ENCODE measurements at regions not wholly inside any gene's neighbourhood (a gene's known extent, or its start where the extent isn't known, plus 50 kb on each side); places are given as distances from the start of the nearest gene placed in this dataset.

DNA sequence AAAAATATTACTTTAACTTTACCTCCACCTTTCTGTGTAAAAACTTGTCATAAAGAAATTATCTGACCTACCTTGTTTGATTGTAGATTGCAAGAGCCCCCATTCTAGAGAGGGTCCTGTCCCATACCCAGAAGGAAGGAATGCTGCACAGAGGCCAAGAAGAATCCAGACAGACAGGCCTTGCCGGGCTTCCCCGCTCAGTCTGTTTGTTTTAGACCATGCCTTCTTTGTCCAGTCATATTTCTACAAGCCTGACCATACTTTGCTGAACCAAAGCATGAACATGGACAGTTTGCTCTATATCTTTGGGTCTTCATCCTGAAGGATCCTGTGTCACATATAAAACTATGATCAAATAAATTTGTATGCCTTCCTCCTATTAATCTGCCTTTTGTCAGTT lies 95.8 kb upstream of the MYCBP2 start:
- DNase-seq, result no peak

DNA sequence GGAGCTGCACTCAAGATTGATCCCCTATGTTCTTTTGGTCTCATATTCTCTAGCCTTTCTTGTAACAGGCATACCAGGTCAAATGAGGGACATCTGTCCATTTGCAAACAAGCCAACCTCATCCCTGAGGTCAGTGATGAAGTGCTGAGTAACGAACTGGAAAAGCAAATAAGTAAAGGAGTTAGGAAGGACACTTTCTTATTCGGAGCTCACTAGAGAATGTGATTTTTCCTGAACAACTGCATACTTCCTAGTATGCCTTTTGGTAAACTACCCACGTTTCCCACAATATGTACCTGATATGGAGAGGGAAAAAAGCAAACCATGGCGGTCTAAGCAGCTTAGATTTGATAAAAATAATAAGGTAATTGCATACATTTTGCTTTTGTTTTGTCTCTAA lies 91.0 kb upstream of the MYCBP2 start:
- no peak for DNase-seq

DNA sequence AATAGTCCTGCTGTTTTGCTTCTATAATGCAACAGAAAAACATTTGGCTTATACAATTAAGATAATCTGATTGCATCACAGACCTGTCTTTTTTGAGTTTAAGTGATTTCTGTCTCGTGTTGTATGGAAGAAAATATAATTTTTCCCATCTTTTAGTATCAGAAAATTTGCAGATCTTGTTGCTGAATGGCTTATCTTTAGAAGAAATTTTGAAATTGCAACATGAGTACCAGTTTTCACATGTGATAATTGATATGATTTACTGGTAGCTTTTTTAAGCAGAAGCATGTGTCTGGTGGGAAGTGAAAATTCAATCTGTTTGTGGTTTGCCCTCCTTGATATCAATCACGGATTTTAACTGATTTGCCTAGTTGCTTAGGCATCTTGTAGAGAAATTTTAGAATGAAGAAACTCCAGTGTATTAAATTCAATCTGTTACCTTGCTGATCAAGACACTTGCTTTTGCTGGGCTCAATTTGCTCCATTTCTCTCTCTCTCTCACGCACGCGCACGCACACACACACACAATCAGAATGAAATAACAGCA lies 89.8 kb upstream of the MYCBP2 start:
- no peak for DNase-seq

DNA sequence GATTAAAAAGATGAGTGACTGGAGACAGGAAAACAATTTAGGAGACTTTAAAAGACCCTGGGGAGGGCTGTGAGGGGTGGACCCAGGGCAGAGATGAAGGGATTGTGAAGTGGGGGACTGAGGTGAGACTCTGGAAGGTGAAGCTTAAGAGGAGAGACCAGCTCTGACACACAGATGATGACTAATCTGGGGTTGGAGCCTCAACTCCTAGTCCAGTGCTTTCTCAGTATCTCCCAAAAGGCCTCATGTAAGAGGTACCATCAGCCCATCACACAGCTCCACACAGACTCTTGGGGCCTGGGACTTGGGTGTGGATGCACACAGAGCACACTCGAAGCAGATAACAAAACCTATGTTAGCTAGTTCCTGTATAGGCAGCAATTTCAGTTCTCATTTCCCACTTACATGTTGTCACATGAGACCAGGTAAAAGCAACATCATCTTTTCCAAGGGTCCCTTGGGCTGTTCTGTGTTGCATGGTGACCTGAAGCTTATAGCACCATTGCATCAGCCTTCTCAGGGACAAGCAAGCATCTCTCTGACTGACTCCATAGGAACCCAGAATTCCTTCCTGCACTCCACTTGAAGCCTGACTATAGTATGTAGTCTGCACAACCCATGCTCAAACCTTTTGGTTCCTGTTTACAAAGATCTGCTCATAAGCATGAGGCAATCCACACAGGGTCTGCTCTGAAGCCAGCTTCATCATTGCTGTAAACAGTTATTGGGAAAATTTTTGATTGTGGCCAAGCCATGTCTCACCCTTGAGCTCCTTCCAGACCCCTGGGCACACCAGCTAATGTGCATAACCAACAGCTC lies 88.6 kb upstream of the MYCBP2 start:
- DNase-seq, result no peak

- DNase-seq, result no peak
These were observed 86.0 kb upstream of the MYCBP2 start for GRCh38 chr13:77412860-77413259.

- DNase-seq, result no peak
These were observed 85.3 kb upstream of the MYCBP2 start for GRCh38 chr13:77412116-77412635.

GRCh38 chr13:77409412-77409811 lies 82.5 kb upstream of the MYCBP2 start:
- no peak for DNase-seq

DNA sequence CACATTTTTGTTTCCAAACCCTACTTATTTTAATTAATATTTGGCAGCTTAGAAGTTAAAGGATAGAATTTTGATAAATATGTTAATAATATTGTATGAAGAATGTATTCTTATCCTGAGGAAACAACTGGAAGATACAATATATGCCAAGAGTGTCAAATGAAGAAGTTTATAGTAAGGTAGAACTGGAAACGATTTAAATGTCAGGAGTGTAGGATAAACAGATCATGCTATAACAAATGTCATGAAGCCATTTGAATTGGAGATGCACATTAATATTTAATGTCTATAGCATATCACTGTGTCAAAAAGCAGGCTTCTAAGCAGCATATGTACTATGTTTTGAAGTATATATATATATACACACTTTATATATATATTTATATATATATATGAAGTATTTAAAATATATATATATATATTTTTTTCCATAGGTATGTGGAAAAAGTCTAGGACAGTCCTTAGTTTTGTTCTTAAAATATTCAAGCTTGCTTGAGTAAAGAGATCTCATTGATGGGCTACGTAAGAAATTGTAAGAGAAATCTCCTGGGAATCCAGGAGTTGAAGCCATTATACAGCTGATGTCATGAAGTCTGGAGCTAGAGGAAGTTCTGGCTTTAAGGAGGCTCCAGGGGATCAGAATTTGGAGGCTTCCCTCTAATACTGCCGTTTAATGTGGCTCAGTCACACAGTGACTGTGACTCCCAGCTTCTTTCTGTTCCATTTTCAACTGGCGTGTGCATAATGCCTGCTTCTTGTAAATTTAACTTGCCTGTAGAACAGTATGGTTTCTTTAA lies 79.9 kb upstream of the MYCBP2 start:
- no peak for DNase-seq

- no peak for DNase-seq
These were observed 72.1 kb upstream of the MYCBP2 start for GRCh38 chr13:77398825-77399620.

DNA sequence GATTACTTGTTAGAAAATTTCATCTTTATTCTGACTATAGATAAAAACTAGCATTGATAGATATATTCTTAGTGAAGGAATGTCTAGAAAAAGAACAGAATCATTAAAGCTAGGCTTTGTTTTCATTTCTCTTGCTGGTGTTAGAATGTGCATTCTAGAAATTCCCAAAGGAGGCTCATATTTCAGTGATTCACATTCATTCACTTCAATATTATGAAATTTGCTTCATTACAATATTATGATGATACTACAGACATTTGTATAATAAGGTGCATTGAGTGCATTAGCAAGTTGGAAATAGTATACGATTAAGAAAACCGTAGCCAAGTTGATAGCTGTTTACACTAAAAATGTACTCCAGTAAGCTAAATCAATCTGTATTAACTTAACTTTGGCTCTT lies 70.7 kb upstream of the MYCBP2 start:
- DNase-seq, result no peak

DNA sequence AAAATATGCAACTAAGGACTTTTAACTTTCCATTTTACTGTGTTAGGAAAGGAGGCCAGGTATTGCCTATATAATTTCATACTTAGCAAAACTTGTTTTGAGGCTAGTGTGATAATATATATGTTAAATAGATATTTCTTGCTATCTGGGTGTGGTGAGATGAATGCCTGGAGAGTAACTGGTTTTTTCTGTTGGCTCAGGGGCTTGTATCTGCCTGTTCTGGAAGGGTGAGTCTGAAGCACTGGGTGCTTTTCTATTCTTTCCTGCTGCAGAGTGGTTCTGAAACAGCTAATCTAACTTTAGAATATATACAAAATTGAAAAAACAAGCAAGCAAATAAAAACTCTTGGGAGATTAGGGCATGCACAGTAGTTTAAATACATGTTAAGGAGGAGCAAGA lies 64.6 kb upstream of the MYCBP2 start:
- DNase-seq, result no peak

GRCh38 chr13:77390391-77390790 lies 63.5 kb upstream of the MYCBP2 start:
- DNase-seq, result no peak

DNA sequence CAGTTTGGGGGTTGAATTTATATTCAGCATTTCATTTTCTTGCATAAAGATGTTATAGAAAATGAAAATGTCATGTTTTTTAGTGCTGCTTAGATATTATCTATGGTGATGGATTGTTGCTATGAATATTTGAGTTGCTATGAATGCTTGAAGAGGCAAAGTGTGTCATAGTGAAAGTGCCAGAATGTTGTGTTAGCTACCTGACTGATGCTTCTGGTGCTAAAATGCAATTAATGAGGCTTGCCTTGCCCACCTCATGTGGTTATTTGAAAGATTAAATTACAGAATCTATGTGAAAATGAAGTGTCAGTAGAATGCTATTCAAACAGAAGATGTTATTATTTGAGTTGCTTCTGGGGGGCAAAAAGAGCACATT lies 62.7 kb upstream of the MYCBP2 start:
- DNase-seq, result no peak

DNA sequence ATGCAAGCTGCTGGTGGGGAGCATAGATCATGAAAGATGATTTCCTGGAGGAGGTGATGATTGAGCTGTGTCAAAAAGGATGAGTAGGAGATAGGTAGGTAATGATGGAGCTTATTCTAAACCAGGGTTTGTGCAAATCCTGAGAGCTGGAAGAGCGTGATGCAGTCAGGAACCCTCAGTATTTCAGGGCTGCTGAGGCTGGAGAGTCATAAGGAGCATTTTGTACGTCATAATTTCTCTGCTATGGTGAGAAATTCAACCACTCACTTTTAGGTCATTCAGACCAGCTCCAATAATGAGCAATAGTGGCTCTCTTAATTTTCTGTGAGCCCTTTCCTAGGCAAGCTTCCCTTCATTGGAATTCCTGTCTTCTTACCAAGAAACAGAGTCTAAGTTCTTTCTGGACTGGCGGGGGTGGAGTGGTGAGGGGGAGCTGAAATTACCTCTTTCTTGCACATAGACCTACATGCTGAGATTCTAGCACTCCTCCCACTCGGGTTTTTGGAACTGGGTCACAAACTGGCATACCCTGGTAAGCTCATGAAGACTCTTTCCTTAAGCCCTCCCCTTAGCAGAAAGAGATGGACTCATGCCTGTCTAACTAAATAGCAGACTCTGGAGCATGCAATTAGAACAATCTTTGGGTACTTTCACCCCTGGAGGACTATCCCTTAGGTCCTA lies 62.2 kb upstream of the MYCBP2 start:
- DNase-seq, result no peak

DNA sequence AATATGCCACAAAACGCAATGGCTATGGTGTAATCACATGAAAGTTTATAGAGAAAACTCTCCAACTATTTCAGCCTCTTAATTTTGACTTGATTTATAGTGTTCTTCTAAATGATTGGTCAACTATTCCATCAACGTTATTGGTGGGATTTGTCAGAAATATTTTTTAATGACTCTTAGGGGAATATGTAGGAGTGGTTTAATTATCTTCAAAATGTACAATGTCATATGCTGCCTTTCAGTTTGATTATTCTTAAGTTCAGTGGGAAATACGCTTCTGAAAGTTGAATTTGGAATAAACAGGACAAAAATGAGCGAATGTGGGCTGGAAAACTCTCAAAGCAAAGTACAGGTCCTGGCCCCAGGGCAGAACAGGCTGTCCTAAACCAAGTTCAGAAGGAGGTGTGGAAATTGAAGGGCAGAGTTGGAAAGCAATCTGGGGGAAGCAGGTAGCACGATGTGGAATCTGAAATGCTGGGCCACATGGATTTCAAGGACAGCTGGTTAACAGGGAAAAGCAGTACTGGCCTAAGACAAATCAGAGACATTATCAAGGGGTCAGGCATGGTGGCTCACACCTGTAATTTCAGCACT lies 60.8 kb upstream of the MYCBP2 start:
- DNase-seq, result no peak

DNA sequence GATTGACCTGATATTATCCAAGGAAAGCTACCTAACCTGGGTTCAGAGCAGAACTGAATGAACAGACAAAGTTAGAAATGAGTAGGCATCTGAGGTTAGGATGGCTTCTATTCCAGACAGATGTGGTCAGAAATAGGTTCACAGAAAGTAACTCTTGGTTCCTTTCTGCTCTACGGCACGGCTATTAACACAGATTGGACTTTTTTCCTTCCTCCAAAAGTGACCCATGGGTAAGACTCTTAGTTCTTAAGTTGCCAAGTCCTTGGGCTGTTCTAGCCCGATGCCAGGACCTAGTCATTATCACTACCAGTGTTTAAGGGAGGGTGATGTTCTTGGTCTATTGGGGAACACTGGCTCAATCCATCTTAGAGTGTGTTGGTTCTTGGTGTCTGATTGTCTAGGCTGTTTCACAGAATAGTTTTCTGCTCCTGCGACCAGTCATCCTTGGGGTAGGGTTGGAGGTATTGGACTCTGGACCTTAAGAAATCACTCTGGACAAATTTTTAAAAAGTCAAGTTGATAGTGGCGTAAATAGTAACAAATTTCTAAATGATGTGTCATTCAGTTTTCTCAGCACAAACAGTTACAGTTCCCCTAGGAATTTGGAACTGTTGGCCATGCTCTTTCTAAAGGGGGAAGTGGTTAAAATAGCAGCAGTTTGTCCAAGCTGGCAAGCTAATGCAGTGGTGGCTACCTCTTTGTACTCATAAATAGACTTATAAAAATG lies 60.1 kb upstream of the MYCBP2 start:
- no peak for DNase-seq

DNA sequence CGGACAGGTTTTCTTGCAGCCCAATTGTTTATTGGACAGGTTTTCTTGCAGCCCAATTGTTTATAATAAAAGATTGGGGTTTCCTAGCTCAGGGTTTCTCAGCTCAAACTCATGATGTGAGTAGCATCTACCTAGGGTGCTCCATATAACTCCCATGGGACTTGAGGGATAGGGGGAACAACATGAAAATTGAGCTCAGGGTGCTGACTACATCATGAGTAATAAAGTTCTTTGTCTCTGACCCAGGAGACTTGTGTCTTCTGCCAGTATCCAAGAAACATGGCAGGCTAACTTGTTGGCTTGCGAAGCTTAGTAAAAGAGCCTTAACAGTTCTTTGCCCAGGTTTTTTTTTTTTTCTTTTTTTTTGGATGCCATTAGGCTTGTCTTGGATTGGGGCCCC lies 59.2 kb upstream of the MYCBP2 start:
- no peak for DNase-seq

DNA sequence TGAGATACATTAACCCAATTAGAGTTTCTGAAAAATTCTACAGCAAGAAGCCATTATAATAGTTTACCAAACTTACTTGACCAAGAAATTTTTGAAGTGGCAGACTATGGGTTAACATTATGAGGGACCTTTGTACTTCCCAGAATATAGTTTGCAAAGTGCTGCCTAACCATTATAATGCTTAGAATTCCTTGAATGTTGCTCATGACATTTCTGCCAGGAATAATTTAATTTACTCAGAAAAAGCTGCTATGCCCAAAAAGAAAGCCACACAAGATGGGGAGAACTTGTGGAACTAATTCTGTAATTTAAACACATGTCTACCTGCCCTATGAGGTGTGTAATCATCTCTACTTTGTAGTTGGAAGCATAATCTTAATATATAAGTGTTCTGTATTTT lies 58.1 kb upstream of the MYCBP2 start:
- DNase-seq, result no peak

DNA sequence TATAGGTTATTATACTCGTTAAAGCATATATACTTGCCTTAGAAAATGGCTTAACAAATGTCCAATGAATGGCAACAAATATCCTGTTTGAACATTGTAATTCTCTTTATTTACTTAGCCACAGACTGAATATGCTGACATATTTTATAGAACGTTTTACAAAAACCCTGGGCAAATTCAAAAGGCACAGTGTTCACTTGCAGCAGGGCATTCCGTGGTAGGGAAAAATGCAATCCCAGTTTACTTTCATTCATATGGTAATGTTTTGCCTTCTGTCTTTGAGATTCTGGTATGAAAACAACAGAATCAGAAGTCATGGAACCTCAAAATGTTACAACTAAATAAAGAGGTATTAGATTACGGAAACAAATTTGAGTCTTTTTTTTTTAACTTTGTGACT lies 56.2 kb upstream of the MYCBP2 start:
- DNase-seq, result no peak

GRCh38 chr13:77381059-77381458 lies 54.2 kb upstream of the MYCBP2 start:
- DNase-seq, result no peak

GRCh38 chr13:77379508-77379907 lies 52.6 kb upstream of the MYCBP2 start:
- no peak for DNase-seq

Measured in bone marrow (tissue), 2 donors.